Testis (tissue), 2 donors: ENCODE measurements at regions not wholly inside any gene's neighbourhood (a gene's known extent, or its start where the extent isn't known, plus 50 kb on each side); places are given as distances from the start of the nearest gene placed in this dataset.
"Not testable (repeated sequence)": the region's sequence is repeated elsewhere in the genome, so short reads cannot be mapped to it uniquely, and the experiment has no call there.

Experiments
- POLR2A ChIP-seq: fragments of 450-650 bp; IDR thresholded peaks from one replicate; pipeline ENCODE4 v1.6.1; 2017; ENCODE audit warnings: antibody characterized with exemption, mild to moderate bottlenecking, moderate library complexity
- TF ChIP-seq, protein P1 (sequence below), 3 experiments: fragments of 450-650 bp in 2 of 3; fragments of 200-600 bp in 1 of 3; sonication (generic) in 1 of 3; IDR thresholded peaks; one replicate each; pipeline ENCODE4 v1.5.1; 2016 to 2019; ENCODE audit warnings: antibody characterized with exemption in 3 of 3, mild to moderate bottlenecking in 2 of 3, moderate library complexity in 1 of 3

DNA sequence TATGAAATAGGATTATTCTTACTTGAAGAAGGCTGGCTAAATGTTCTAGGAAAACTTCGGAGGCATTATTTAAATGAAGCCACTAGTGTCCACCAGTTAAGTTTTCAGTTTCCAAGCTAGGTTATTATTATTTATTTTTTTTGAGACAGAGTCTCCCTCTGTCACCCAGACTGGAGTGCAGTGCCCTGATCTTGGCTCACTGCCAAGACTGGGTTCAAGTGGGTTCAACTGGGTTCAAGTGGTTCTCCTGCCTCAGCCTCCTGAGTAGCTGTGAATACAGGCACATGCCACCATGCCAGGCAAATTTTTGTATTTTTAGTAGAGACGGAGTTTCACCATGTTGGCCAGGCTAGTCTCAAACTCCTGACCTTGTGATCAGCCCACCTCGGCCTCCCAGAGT is 2155.6 kb downstream of the NCAM2 start:
- TF ChIP-seq, protein P1, sequence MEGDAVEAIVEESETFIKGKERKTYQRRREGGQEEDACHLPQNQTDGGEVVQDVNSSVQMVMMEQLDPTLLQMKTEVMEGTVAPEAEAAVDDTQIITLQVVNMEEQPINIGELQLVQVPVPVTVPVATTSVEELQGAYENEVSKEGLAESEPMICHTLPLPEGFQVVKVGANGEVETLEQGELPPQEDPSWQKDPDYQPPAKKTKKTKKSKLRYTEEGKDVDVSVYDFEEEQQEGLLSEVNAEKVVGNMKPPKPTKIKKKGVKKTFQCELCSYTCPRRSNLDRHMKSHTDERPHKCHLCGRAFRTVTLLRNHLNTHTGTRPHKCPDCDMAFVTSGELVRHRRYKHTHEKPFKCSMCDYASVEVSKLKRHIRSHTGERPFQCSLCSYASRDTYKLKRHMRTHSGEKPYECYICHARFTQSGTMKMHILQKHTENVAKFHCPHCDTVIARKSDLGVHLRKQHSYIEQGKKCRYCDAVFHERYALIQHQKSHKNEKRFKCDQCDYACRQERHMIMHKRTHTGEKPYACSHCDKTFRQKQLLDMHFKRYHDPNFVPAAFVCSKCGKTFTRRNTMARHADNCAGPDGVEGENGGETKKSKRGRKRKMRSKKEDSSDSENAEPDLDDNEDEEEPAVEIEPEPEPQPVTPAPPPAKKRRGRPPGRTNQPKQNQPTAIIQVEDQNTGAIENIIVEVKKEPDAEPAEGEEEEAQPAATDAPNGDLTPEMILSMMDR (IDR thresholded peaks at IDR 0.05): not testable (repeated sequence)
- TF ChIP-seq POLR2A: not testable (repeated sequence)
